IMR-90 (cell line): ENCODE measurements at regions not wholly inside any gene's neighbourhood (a gene's known extent, or its start where the extent isn't known, plus 50 kb on each side); places are given as distances from the start of the nearest gene placed in this dataset.
"Not testable (repeated sequence)": the region's sequence is repeated elsewhere in the genome, so short reads cannot be mapped to it uniquely, and the experiment has no call there.

Experiments used
- ATAC-seq: fragments of 200-7000 bp; cut with Tn5 transposase; 2 replicates; pipeline ENCODE4 v1.9.1; 2020; ENCODE audit warnings: low read depth, mild to moderate bottlenecking, moderate library complexity
- BruUV-seq: library from RNA; stranded (reverse); fragments of 400-500 nt; replicated peaks from 2 replicates; lab custom pipeline; 2021; lab: Mats Ljungman, UMichigan
- CTCF ChIA-PET: fragments of 300-600 bp; formaldehyde crosslinking; extraction: SDS; loops from one replicate; lab custom pipeline; 2021; ENCODE audit warnings: antibody characterized with exemption; lab: Yijun Ruan, JAX
- POLR2A ChIA-PET: fragments of 300-600 bp; sonication (Branson Sonifier 250); formaldehyde crosslinking; loops from one replicate; lab custom pipeline; 2022; ENCODE audit warnings: antibody characterized with exemption; ENCODE audit not compliant: unreplicated experiment; lab: Charles Lee
- DNase-seq: peaks from one replicate; pipeline ENCODE4 v3.0.0; 2013
- H2AFZ ChIP-seq: replicated peaks from 2 replicates; pipeline ENCODE3; 2013; ENCODE audit warnings: low read length, mild to moderate bottlenecking; ENCODE audit not compliant: poor library complexity
- H2AK5ac ChIP-seq: 2 replicates; pipeline ENCODE4 v1.6.1; 2013; ENCODE audit warnings: low read depth, low read length, inconsistent platforms
- H2AK9ac ChIP-seq: replicated peaks from 2 replicates; pipeline ENCODE3; 2013; ENCODE audit warnings: mild to moderate bottlenecking, low read depth, low read length, moderate library complexity; ENCODE audit not compliant: poor library complexity
- H2BK120ac ChIP-seq: 2 replicates; pipeline ENCODE4 v1.6.1; 2013; ENCODE audit warnings: low read depth, low read length, inconsistent platforms
- H2BK15ac ChIP-seq: 3 replicates; pipeline ENCODE4 v1.6.1; 2013; ENCODE audit warnings: low read depth, low read length, inconsistent platforms
- H2BK20ac ChIP-seq: 2 replicates; pipeline ENCODE4 v1.6.1; 2013; ENCODE audit warnings: low read depth, mild to moderate bottlenecking, inconsistent platforms, low read length, moderate library complexity
- H2BK5ac ChIP-seq: 2 replicates; pipeline ENCODE4 v1.6.1; 2013; ENCODE audit warnings: mild to moderate bottlenecking, low read depth, low read length, inconsistent platforms; ENCODE audit not compliant: poor library complexity, severe bottlenecking
- H3K14ac ChIP-seq: replicated peaks from 2 replicates; pipeline ENCODE4 v1.6.1; 2013; ENCODE audit warnings: low read depth, low read length, inconsistent platforms
- H3K18ac ChIP-seq: 2 replicates; pipeline ENCODE4 v1.6.1; 2013; ENCODE audit warnings: low read depth, low read length, control low read depth
- H3K23ac ChIP-seq: 2 replicates; pipeline ENCODE4 v1.6.1; 2013; ENCODE audit warnings: low read depth, low read length, inconsistent platforms
- H3K27ac ChIP-seq: 2 replicates; pipeline ENCODE4 v1.5.1; 2013; ENCODE audit warnings: mild to moderate bottlenecking, control low read depth, low read length; ENCODE audit not compliant: insufficient read depth
- H3K27me3 ChIP-seq: 2 replicates; pipeline ENCODE4 v1.6.1; 2013; ENCODE audit warnings: low read length; ENCODE audit not compliant: control insufficient read depth, insufficient read depth
- H3K36me3 ChIP-seq: 2 replicates; pipeline ENCODE4 v1.6.1; 2013; ENCODE audit warnings: low read length, mixed read lengths; ENCODE audit not compliant: control insufficient read depth, insufficient read depth
- H3K4ac ChIP-seq: 2 replicates; pipeline ENCODE4 v1.6.1; 2013; ENCODE audit warnings: low read depth, low read length, inconsistent platforms
- H3K4me1 ChIP-seq: 2 replicates; pipeline ENCODE4 v1.6.1; 2013; ENCODE audit warnings: low read length, mixed read lengths; ENCODE audit not compliant: control insufficient read depth, insufficient read depth
- H3K4me2 ChIP-seq: 2 replicates; pipeline ENCODE4 v1.6.1; 2013; ENCODE audit warnings: low read depth, mild to moderate bottlenecking, control low read depth, low read length, moderate library complexity
- H3K4me3 ChIP-seq: 2 replicates; pipeline ENCODE4 v1.5.1; 2013; ENCODE audit warnings: low read depth, mild to moderate bottlenecking, control low read depth, low read length, moderate library complexity; ENCODE audit not compliant: insufficient read depth
- H3K56ac ChIP-seq: 2 replicates; pipeline ENCODE4 v1.6.1; 2013; ENCODE audit warnings: low read length, inconsistent platforms; ENCODE audit not compliant: insufficient read depth; ENCODE audit errors: extremely low read depth
- H3K79me1 ChIP-seq, 2 experiments: 2 replicates each; pipeline ENCODE4 v1.6.1; 2013; ENCODE audit warnings: low read length in 2 of 2, inconsistent platforms in 1 of 2, low read depth in 1 of 2
- H3K9ac ChIP-seq: 2 replicates; pipeline ENCODE4 v1.6.1; 2013; ENCODE audit warnings: low read depth, low read length, control low read depth
- H3K9me1 ChIP-seq: 2 replicates; pipeline ENCODE4 v1.6.1; 2013; ENCODE audit warnings: low read length, inconsistent platforms; ENCODE audit not compliant: insufficient read depth
- H3K9me3 ChIP-seq: 2 replicates; pipeline ENCODE4 v1.6.1; 2013; ENCODE audit warnings: low read length; ENCODE audit not compliant: control insufficient read depth, insufficient read depth
- H4K20me1 ChIP-seq: 2 replicates; pipeline ENCODE4 v1.6.1; 2013; ENCODE audit warnings: low read length, inconsistent platforms; ENCODE audit not compliant: insufficient read depth
- H4K5ac ChIP-seq: 2 replicates; pipeline ENCODE4 v1.6.1; 2013; ENCODE audit warnings: mild to moderate bottlenecking, low read depth, low read length, control low read depth
- H4K8ac ChIP-seq, 2 experiments: 2 replicates each; pipeline ENCODE4 v1.6.1; 2013; ENCODE audit warnings: low read depth in 2 of 2, low read length in 2 of 2, control low read depth in 1 of 2, inconsistent platforms in 1 of 2
- H4K91ac ChIP-seq: 2 replicates; pipeline ENCODE4 v1.6.1; 2013; ENCODE audit warnings: low read depth, low read length, inconsistent platforms; ENCODE audit not compliant: insufficient read depth
- BHLHE40 ChIP-seq: fragments of 150-350 bp; IDR thresholded peaks from 2 replicates; pipeline ENCODE4 v1.6.1; 2016; ENCODE audit warnings: mild to moderate bottlenecking, low read depth, low read length
- FOS ChIP-seq: fragments of 150-350 bp; IDR thresholded peaks from 2 replicates; pipeline ENCODE4 v1.6.1; 2016; ENCODE audit warnings: low read depth, low read length
- RCOR1 ChIP-seq: IDR thresholded peaks from 2 replicates; pipeline ENCODE4 v1.6.1; 2012; ENCODE audit warnings: mild to moderate bottlenecking, low read length, improper control_type of control experiment; ENCODE audit not compliant: insufficient replicate concordance
- RFX5 ChIP-seq: IDR thresholded peaks from 2 replicates; pipeline ENCODE4 v1.8.0; 2012; ENCODE audit warnings: low read depth, mild to moderate bottlenecking, low read length, moderate library complexity
- SMC3 ChIP-seq: fragments of 150-350 bp; IDR thresholded peaks from 2 replicates; pipeline ENCODE4 v1.6.1; 2016; ENCODE audit warnings: low read depth, mild to moderate bottlenecking, antibody characterized with exemption, low read length, moderate library complexity
- WGBS, 2 experiments: methylation state at CpG; one replicate each; pipeline versions ENCODE4 v1.1.5 to v1.1.7; 2013; ENCODE audit warnings: missing lambda C conversion rate in 2 of 2; ENCODE audit not compliant: insufficient read length in 1 of 2; ENCODE audit errors: extremely low coverage in 2 of 2; 5-methylcytosine and 5-hydroxymethylcytosine counted together
- dilution Hi-C: fragments of 300-500 bp; cut with HindIII; formaldehyde crosslinking; loops from one replicate; pipeline ENCODE4 v1.14.3; 2018; ENCODE audit warnings: low sequenced_read_pairs; ENCODE audit not compliant: unreplicated experiment
- in situ Hi-C: fragments of 300-500 bp; cut with MboI; formaldehyde crosslinking; loops from 3 replicates; pipeline ENCODE4 v1.14.3; 2019; ENCODE audit warnings: low sequenced_read_pairs, inconsistent platforms, mixed read lengths
- intact Hi-C: fragments of 100-400 bp; cut with micrococcal nuclease; formaldehyde crosslinking; loops from 2 replicates; pipeline ENCODE4 v1.10.0; 2022

DNA sequence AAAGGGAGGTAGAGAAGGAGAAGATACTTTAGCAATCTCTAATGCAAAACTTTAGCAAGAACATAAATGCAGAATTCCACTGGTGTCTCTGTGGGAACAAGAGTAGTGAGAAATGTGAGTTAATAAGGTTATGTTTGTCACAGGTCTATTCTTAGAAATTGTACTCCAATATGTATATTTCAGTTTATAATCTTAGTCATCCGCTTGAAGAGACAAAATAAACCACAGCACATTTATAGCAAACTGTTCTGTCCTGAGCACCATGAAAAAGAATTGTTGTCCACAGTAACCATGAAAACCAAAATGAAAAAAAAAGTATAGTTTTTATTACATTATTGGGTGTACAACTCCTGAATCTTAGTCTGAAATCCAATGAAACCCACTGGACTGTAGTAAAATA is 93.6 kb upstream of the TSLP start:
- Histone ChIP-seq H3K9me3 (no peaks in the 10 kb centered on the region), H3K27me3 (no peaks in the 10 kb centered on the region), H2AFZ (no peak overlapping the region), H3K9me1 (0 out of 2 replicates have a peak, but pooled peaks cover 2% of the 10 kb centered on the region), H2BK5ac (no peak overlapping the region), H3K18ac (no peak overlapping the region), H2BK20ac (no peak overlapping the region), H3K36me3 (no peaks in the 10 kb centered on the region), H3K79me1 (no peaks in the 10 kb centered on the region), H3K4me1 (no peaks in the 10 kb centered on the region), H2AK5ac (no peak overlapping the region), H3K56ac (no peak overlapping the region), H3K9ac (no peak overlapping the region), H3K23ac (no peak overlapping the region), H4K5ac (no peak overlapping the region), H3K27ac (no peak overlapping the region), H4K8ac (no peak overlapping the region), H2BK120ac (no peak overlapping the region), H4K20me1 (no peaks in the 10 kb centered on the region), H3K4ac (no peak overlapping the region), H2BK15ac (no peak overlapping the region), H3K14ac (no peak overlapping the region), H4K91ac (no peak overlapping the region), H3K4me2 (peak overlapping the region; percentile 59; the same call in 1 of the 2 replicates), H2AK9ac (no peak overlapping the region), H3K4me3 (no peak overlapping the region)
- POLR2A ChIA-PET: no interaction called here
- dilution Hi-C loops (no loop called here), in situ Hi-C loops (no loop called here), intact Hi-C loops (no loop called here)
- ATAC-seq (peak; percentile 37; the same call in 1 of the 2 replicates), DNase-seq (peak; percentile 57)
- CTCF ChIA-PET: no interaction called here
- BruUV-seq: no TSS peak
- TF ChIP-seq RCOR1: no peak
- TF ChIP-seq SMC3: no peak
- TF ChIP-seq RFX5: no peak
- no peak for TF ChIP-seq BHLHE40
- TF ChIP-seq FOS: no peak
- no CpG with 5 or more reads among the region's 1 CpG for WGBS, 2 experiments

DNA sequence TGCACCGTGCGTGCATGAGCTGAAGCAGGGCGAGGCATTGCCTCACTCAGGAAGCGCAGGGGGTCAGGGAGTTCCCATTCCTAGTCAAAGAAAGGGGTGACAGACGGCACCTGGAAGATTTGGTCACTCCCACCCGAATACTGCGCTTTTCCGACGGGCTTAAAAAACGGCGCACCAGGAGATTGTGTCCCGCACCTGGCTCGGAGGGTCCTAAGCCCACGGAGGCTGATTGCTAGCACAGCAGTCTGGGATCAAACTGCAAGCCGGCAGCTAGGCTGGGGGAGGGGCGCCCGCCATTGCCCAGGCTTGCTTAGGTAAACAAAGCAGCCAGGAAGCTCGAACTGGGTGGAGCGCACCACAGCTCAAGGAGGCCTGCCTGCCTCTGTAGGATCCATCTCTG is 85.6 kb upstream of the TSLP start:
- H3K9me1 ChIP-seq, H4K8ac ChIP-seq, H3K9me3 ChIP-seq, dilution Hi-C loops, H3K18ac ChIP-seq, H3K4me2 ChIP-seq, POLR2A ChIA-PET, in situ Hi-C loops, DNase-seq, H3K27me3 ChIP-seq, H3K9ac ChIP-seq, H2BK120ac ChIP-seq, H3K27ac ChIP-seq, H3K79me1 ChIP-seq, H3K4ac ChIP-seq, H3K23ac ChIP-seq, BruUV-seq, H4K5ac ChIP-seq, H3K4me1 ChIP-seq, H2BK20ac ChIP-seq, H2AFZ ChIP-seq, ATAC-seq, H3K14ac ChIP-seq, H3K4me3 ChIP-seq, H2AK9ac ChIP-seq, H4K20me1 ChIP-seq, H2BK15ac ChIP-seq, H2BK5ac ChIP-seq, H3K36me3 ChIP-seq, H2AK5ac ChIP-seq, H3K56ac ChIP-seq, H4K91ac ChIP-seq, intact Hi-C loops: not testable (repeated sequence)
- 100% methylated on average over 5 of the region's 19 CpGs; no CpG with 5 or more reads in 1 of the 2 experiments for WGBS, 2 experiments
- CTCF ChIA-PET: interaction anchor here (0.6 kb wide), 1 partner anchor 315 kb away, joined by 4 read pairs; no protein-coding TSS in a partner anchor
